B cell (primary cell): ENCODE measurements at regions not wholly inside any gene's neighbourhood (a gene's known extent, or its start where the extent isn't known, plus 50 kb on each side); places are given as distances from the start of the nearest gene placed in this dataset.

ENCODE experiments used
- CTCF ChIP-seq: fragments of 200-600 bp; IDR thresholded peaks from one replicate; pipeline ENCODE4 v1.8.0; 2022; ENCODE audit warnings: antibody characterized with exemption, mild to moderate bottlenecking
- EZH2 ChIP-seq: IDR thresholded peaks from 2 replicates; pipeline ENCODE4 v1.6.1; 2012; ENCODE audit warnings: borderline replicate concordance, low read depth, mild to moderate bottlenecking, moderate library complexity, low read length; ENCODE audit not compliant: insufficient read depth, poor library complexity, severe bottlenecking

GRCh38 chr9:26426551-26427131 lies 466.0 kb downstream of the CAAP1 start:
- TF ChIP-seq CTCF (no peak), EZH2 (no peak)
